Choroid plexus epithelial cell (primary cell): ENCODE measurements at regions not wholly inside any gene's neighbourhood (a gene's known extent, or its start where the extent isn't known, plus 50 kb on each side); places are given as distances from the start of the nearest gene placed in this dataset.

Source experiments
- DNase-seq: peaks from one replicate; pipeline ENCODE4 v3.0.0-alpha.2; 2010; ENCODE audit warnings: low read depth
- H3K4me3 ChIP-seq: 2 replicates; pipeline ENCODE4 v1.5.1; 2011; ENCODE audit warnings: low read depth, mild to moderate bottlenecking, control low read depth, low read length, moderate library complexity
- TF ChIP-seq, protein P1 (sequence below): conservative IDR thresholded peaks from 2 replicates; pipeline ENCODE4 v1.5.1; 2011; ENCODE audit warnings: low read depth, mild to moderate bottlenecking, control low read depth, inconsistent platforms, low read length, moderate library complexity

DNA sequence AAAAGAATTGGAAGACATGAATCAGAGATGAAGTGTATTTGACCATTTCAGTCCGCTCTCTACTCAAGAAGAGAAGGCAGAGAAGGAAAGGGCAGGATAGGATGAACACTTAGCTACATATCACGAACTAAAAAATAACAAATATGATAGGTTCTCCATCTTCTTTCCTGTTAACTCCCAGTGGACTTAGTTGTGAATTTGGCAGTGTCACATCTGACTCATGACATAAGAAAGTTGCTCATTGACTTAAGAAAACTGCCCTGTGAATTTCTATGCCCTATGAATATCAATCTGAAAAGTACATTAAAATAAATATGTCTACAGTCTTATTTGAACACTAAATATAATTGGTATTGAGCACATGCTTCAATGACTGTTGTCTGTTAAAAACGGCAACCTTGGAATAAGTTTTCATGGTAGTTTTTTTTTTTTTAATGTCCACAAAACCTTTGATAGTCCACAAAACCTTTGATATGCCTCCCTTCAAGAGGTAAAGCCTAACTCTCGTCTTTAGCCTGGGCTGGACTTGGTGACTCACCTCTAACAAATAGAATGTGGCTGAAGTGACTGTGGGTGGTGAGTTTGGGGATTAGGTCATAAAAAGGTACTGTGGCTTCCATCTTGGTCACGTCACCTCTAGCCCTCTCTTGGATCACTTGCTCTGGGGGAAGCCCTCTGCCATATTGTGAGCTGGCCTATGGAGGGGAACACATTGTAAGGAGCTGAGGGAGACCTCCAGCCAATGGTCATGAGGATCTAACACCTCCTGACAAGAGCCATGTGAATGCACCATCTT, 184.7 kb upstream of the S100G start:
- peak; percentile 41 for DNase-seq
- H3K4me3 ChIP-seq: no peak overlapping the region
- TF ChIP-seq, protein P1, sequence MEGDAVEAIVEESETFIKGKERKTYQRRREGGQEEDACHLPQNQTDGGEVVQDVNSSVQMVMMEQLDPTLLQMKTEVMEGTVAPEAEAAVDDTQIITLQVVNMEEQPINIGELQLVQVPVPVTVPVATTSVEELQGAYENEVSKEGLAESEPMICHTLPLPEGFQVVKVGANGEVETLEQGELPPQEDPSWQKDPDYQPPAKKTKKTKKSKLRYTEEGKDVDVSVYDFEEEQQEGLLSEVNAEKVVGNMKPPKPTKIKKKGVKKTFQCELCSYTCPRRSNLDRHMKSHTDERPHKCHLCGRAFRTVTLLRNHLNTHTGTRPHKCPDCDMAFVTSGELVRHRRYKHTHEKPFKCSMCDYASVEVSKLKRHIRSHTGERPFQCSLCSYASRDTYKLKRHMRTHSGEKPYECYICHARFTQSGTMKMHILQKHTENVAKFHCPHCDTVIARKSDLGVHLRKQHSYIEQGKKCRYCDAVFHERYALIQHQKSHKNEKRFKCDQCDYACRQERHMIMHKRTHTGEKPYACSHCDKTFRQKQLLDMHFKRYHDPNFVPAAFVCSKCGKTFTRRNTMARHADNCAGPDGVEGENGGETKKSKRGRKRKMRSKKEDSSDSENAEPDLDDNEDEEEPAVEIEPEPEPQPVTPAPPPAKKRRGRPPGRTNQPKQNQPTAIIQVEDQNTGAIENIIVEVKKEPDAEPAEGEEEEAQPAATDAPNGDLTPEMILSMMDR: no peak

DNA sequence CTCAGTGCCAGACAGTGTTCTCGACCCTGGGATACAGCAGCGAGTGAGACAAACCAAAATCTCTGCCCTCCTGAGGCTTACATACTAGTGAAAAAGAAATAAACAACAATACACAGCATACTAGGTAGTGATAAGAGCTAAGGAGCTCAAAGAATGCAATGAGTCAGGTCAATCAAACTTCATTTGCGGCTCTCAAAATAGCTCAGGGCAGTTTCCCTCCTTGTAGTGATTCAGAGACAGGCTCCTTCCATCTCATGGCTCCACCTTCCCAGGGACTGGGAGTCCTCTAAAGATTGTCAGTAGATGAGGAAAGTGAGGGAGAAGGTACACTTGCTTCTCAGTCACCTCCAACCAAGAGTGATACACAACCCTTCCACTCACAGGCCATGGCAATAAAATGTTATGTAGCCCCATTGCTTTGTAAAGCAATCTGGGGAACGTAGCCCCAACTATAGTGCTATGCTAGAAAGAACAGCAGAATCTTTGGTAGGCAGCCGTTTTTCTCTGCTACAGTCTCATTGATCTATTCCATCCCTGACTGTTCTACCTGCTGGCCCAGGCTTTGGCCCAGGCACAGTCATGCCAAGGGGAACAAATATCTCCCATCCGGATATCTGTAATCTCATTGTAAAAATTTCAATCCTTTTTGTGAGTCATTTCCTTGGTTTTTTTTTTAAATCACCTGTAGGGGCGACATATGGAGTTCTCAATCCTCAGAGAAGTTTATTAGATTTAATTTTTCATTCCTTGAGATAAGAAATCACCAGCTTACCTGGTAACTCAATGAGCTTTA, 183.1 kb upstream of the S100G start:
- no peak overlapping the region for H3K4me3 ChIP-seq
- TF ChIP-seq, protein P1: no peak
- peak; percentile 28 for DNase-seq

DNA sequence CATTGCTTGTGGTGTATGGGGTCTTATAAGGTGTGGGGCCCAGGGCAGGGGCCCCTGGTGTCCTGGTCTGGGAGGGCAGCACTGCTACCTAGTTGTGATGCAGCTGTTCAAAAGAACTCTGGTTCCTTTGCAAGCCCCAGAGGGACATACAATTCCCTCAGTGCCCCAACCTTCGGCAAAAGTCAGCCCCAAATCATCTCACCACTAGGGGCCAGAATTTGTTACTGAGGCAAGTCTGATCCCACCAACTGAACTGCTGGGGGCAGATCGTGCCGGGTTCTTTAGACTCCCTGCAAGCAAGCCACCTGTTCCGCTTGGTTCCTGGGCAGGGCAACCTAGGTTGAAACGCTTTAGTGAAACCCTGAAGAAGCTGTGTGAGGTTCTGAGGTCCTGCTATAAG, 180.1 kb upstream of the S100G start:
- no peak for DNase-seq
- TF ChIP-seq, protein P1: peak; percentile 18
- H3K4me3 ChIP-seq: no peak overlapping the region

DNA sequence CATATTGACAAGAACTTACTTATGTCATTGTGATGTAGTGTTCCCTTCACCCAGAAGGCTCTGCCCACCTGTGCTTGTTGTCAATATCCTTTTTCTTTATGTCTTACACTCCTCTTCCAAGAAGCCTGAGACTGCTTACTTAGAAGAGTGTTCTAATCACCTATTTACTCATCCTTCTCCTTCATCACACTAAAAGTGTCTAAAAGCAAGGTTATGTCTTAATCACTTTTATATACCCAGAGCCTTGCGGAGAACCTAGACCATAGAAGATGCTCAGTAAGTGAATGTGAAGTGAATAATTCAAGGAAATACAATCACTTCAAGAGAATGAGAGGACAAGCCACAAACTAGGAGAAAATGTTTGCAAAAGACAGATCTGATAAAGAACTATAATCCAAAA, 177.6 kb upstream of the S100G start:
- H3K4me3 ChIP-seq: no peak overlapping the region
- TF ChIP-seq, protein P1: no peak
- DNase-seq: no peak

DNA sequence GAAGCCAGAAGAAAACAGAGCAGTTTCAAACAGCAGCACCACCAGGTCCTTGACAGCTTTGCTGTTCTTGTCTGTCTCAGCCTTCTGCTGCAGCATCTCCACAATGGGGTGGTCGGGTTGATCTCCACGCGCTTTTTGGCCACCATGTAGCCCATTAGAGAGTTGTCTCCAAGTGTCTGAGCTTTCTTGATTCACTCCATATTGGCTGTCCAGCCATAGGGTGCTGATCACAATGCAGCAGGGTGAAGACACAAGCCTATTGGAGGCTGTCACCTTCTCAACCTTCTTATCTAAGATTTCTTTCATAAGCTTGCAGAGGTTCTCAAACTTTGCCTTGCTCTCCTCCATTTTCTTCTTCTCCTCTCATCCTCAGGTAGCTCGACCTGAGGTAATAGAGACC, 175.4 kb upstream of the S100G start:
- TF ChIP-seq, protein P1: no peak
- DNase-seq: no peak
- H3K4me3 ChIP-seq: no peak overlapping the region

DNA sequence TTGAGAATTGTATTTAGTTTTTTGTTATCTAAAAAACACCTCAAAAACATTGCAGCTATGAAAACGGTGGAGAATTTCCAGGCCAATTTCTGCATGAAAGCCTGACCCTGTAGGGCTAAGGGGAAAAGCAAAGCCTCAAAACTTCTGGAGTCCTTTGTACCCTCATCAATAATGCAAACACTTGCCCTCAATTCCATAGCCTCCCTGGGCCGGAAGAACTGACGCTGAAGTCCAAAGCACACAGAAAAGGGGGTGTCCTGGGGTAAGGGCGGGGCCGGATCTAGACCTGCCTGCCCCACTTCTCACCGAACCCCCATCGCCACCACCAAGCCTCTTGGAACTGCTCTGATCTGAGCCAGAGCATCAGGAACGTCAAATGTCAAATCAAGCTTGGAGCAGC, 173.9 kb upstream of the S100G start:
- no peak for DNase-seq
- H3K4me3 ChIP-seq: no peak overlapping the region
- TF ChIP-seq, protein P1: no peak
